GM04504 (cell line): ENCODE measurements at regions not wholly inside any gene's neighbourhood (a gene's known extent, or its start where the extent isn't known, plus 50 kb on each side); places are given as distances from the start of the nearest gene placed in this dataset.

Source experiments
- DNase-seq: peaks from one replicate; pipeline ENCODE4 v3.0.0-alpha.2; 2012; ENCODE audit warnings: low read depth

DNA sequence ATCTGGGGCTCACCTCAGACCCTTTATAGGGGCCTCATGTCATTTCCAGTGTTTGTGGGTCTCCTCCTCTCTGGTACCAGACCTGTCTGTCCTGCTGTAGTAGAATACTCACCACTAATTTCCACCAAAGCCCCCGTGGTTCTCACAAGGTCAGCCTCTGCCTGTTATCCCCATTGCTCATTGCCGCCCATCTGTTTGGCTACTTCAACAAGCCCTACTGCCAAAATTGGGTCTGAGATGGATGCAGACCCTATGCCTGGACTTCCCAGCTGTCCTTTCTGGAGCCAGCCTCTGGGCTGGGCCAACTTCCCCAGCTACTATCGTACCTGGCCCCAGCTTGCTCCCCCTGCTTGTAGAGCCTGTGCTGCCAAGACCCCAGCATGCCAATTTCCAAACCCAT is 152.1 kb upstream of the ISX start:
- no peak for DNase-seq

DNA sequence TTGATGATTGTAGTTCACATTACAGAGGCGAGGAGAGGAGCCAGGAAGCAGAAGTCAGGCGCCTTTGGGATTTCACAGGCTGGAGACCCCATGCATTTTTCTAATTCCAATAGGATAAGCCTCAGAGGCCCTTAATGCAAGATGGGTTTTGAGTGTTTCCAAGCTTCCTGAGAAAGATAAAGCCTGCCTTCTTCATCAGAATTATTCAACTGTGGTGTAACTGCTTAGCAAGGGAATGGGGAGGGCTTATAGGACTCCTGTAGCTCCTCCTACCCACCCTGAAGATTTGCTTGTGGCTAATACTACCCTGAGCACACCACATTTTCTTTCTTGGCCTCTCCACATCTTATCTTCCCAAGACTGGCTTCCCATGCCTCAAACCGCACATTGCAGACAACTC is 151.1 kb upstream of the ISX start:
- DNase-seq: no peak

DNA sequence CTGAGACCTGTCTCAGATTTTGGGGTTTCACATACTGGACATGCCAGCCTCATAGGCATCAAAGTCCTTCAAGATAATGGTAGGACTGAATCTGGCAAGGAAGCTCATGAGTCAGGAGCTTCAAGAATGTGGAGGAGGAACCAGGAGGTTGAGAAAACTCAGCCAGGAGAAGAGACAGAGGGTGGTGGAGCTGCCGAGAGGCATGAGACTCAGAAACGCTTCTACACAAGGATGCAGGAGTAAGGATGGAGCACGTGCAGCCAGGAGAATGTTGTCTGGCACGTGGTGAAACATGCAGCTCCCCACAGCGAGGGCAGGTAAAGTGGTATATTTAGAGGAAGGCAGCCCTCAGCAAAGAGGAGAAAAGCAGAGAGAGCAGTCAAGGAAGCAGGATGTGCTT is 148.7 kb upstream of the ISX start:
- DNase-seq: no peak

- no peak for DNase-seq
Observed at GRCh38 chr22:34931026-34931425, 134.9 kb upstream of the ISX start.

DNA sequence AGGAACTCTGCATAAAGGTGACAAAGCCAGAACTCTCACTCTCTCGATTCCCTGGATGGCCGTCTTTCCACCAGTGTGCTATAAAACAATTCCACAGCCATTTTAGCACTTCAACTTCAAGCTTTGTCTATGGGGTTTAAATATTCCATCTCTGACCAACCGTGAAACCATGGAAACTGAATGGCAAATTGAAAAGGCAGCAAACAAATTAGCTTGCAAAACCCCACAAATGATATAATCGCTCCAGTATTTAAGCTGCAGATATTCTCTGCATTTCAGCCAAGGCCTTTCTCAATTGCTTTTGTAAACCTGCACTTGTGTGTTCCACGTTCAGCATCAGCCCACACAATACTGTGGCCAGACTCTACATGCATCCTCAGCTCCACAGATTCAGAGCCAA is 131.7 kb upstream of the ISX start:
- no peak for DNase-seq

DNA sequence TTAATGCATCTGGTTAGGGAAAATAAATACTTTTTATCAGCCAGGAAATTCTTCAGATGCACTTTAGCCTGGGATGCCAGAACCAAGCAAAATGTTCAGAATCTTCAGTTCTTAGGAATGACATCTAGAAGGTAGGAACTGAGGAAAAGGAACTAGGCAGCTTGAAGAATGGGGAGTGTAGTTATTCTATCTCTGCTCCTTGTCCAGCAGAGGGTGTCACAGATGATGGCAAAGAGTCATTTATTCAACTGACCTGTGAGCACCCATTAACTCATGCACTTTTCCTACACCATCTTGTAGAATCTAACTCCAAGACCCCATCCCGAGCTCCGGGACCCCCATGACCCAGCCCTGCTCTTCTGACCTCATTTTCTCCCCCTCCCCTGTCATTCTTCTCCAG is 122.1 kb upstream of the ISX start:
- DNase-seq: no peak

- no peak for DNase-seq
Observed at GRCh38 chr22:34946339-34946985, 119.5 kb upstream of the ISX start.

DNA sequence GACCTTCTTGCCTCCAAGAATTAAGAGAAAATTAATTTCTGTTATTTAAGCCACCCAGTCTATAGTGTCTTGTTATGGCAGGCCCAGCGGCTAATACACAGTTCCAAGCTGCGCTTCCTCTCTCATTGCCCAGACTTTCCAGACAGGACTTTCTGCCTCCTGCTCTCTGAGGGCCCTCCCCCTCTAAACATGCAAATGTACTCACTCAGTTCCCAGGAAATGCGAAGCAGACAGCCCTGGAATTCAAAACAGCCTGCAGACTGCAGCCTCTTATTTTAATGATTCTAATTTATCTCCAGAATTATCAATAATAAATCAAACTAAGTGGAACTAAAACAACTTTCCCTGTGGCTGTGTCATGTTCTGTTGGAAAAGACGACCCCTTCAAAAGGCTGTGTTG is 115.5 kb upstream of the ISX start:
- no peak for DNase-seq

GRCh38 chr22:34951212-34951611 is 114.7 kb upstream of the ISX start:
- no peak for DNase-seq

GRCh38 chr22:34960005-34960404 is 106.0 kb upstream of the ISX start:
- DNase-seq: no peak

GRCh38 chr22:34966980-34967565 is 98.9 kb upstream of the ISX start:
- DNase-seq: no peak

GRCh38 chr22:34969001-34969790 is 96.8 kb upstream of the ISX start:
- no peak for DNase-seq

GRCh38 chr22:34971456-34971855 is 94.5 kb upstream of the ISX start:
- no peak for DNase-seq

DNA sequence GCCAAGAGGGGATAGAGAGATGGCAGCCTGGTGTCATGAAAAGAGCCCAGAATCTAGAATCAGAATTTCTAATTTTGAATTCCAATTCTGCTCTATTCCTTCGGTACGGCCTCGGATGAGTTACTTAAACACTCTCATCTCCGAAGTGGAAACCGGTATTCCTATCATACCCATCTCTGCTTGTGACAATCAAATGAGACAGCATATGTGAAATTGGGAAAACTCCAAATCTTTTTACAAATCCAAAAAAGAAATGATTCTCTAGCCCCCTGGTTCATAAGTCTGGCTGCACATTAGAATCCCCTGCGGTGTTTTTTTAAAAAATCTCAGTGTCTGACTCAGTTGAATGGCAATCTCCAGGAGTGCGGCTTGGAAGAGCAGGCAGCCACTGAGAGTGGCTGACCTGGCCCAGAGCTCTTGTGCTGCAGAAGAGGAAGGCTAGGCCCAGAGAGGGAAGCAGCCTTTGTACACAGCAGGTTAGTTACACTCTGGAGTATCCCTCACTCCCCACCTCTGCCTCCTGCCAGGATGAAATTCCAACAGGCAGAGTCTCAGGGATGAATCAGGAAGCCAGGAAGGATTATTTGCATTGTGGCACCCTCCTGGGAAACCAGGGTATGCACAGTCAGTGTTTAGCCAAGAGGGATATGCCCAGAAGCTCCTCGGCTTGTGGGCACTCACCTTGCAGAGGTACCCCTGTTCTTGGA is 93.6 kb upstream of the ISX start:
- no peak for DNase-seq

DNA sequence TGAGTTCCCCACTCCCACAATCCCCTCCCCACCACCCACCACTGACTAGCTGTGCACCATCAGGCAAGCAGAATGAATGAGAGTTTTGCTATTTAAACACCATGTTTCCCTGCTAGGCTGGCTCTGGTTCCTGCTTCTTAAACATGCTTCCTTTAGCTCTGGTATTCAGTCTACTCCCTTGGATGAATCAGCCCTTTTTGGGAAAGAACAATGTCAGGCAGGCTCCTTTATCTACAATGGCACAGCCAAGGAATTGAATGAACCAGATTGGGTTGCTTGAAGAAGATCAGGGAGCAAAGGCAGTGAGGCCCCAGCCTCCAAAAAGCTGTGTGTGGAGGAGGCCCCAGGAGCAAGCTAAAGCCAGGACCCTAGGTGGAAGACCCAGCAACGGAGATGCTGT is 92.9 kb upstream of the ISX start:
- no peak for DNase-seq

DNA sequence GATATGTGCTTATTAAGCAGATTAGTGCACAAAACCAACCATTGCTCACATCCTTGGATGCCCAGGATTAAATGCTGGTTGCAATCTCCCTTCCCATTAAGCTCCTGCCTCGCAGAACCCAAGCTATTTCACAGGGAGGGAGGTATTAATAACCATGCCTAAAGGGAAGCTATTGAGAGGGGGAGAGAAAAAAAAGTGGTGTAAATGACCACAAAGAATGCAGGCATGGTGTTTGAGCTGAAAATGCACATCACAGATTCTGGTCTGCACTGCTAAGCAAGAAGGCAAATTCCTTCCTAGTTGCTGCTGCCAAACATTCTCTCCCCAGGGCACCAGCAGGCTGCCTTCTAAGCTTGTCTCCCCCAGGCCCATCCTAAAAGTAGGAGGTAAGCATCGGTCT is 92.0 kb upstream of the ISX start:
- no peak for DNase-seq

- DNase-seq: no peak
Observed at GRCh38 chr22:34975721-34976120, 90.2 kb upstream of the ISX start.

GRCh38 chr22:34976474-34976873 is 89.5 kb upstream of the ISX start:
- DNase-seq: no peak

- no peak for DNase-seq
Observed at GRCh38 chr22:34976886-34977285, 89.1 kb upstream of the ISX start.

- DNase-seq: no peak
Observed at GRCh38 chr22:34986523-34986922, 79.4 kb upstream of the ISX start.

GRCh38 chr22:34992672-34993071 is 73.3 kb upstream of the ISX start:
- no peak for DNase-seq

DNA sequence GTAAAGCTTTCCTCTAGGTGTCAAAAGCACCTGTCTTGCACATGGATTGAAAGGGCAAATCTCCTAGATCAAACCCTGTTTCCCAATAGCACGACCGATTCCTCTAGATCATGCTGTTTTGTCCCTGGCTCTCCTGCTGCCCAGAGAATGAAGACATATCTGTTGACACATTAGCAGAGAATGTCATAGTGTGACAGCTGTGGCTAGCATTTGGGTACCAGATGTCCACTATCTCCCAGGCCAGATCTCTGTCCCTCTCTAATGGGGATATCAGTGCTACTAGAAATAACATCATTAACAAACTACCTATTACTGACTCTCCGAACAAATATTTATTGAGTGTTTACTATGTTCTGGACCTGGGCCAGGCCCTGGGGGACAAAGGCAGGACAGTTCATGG is 72.4 kb upstream of the ISX start:
- DNase-seq: no peak
